Panc1 (cell line): ENCODE measurements at regions not wholly inside any gene's neighbourhood (a gene's known extent, or its start where the extent isn't known, plus 50 kb on each side); places are given as distances from the start of the nearest gene placed in this dataset.

Experiments used
- ATAC-seq: fragments of 200-7000 bp; cut with Tn5 transposase; 2 replicates; pipeline ENCODE4 v1.9.1; 2020; ENCODE audit warnings: mild to moderate bottlenecking, moderate library complexity
- BruUV-seq: library from RNA; stranded (reverse); fragments of 400-500 nt; replicated peaks from 2 replicates; lab custom pipeline; 2021; lab: Mats Ljungman, UMichigan
- CTCF ChIA-PET: fragments of 300-600 bp; sonication (Branson Sonifier 250); formaldehyde crosslinking; loops from one replicate; lab custom pipeline; 2022; ENCODE audit warnings: antibody characterized with exemption; lab: Charles Lee
- POLR2A ChIA-PET: fragments of 300-600 bp; sonication (Branson Sonifier 250); formaldehyde crosslinking; loops from one replicate; lab custom pipeline; 2022; ENCODE audit warnings: antibody characterized with exemption; lab: Charles Lee
- DNase-seq: peaks from one replicate; pipeline ENCODE4 v3.0.0-alpha.2; 2010; ENCODE audit warnings: low read depth, low spot score
- H3K27ac ChIP-seq: 2 replicates; pipeline ENCODE4 v1.5.1; 2011; ENCODE audit warnings: mild to moderate bottlenecking, low read length, inconsistent platforms
- H3K27me3 ChIP-seq: fragments of 200-500 bp; sonication (Bioruptor generic); 2 replicates; pipeline ENCODE4 v1.6.0; 2014; ENCODE audit warnings: low read length, inconsistent platforms; ENCODE audit not compliant: control insufficient read depth, insufficient read depth
- H3K36me3 ChIP-seq: fragments of 200-500 bp; sonication (Bioruptor generic); 2 replicates; pipeline ENCODE4 v1.5.1; 2014; ENCODE audit warnings: inconsistent platforms, mild to moderate bottlenecking, low read length, moderate library complexity; ENCODE audit not compliant: control insufficient read depth, insufficient read depth
- H3K4me1 ChIP-seq: 2 replicates; pipeline ENCODE4 v1.5.1; 2011; ENCODE audit warnings: inconsistent platforms, mild to moderate bottlenecking, low read length, moderate library complexity; ENCODE audit not compliant: control insufficient read depth, insufficient read depth
- H3K4me3 ChIP-seq, 2 experiments: 2 replicates each; pipeline ENCODE4 v1.5.1; 2011 to 2012; ENCODE audit warnings: low read depth in 2 of 2, low read length in 2 of 2, mild to moderate bottlenecking in 2 of 2, inconsistent platforms in 1 of 2, moderate library complexity in 1 of 2
- H3K9me3 ChIP-seq: fragments of 200-500 bp; sonication (Bioruptor generic); 2 replicates; pipeline ENCODE4 v1.5.1; 2014; ENCODE audit warnings: low read depth, mild to moderate bottlenecking, inconsistent platforms, low read length, moderate library complexity; ENCODE audit not compliant: control insufficient read depth, insufficient read depth
- POLR2AphosphoS5 ChIP-seq: IDR thresholded peaks from 2 replicates; pipeline ENCODE4 v1.6.1; 2012; ENCODE audit warnings: mild to moderate bottlenecking, low read depth, low read length, moderate library complexity
- SIN3A ChIP-seq: IDR thresholded peaks from 2 replicates; pipeline ENCODE4 v1.6.1; 2012; ENCODE audit warnings: low read depth, mild to moderate bottlenecking, low read length, moderate library complexity, borderline replicate concordance; ENCODE audit not compliant: insufficient read depth
- TCF7L2 ChIP-seq: IDR thresholded peaks from 2 replicates; pipeline ENCODE4 v1.6.1; 2011; ENCODE audit warnings: mild to moderate bottlenecking, low read depth, low read length, inconsistent platforms
- in situ Hi-C: cut with HindIII; loops from 2 replicates; pipeline ENCODE4 v1.10.0; 2016; ENCODE audit warnings: low sequenced_read_pairs, low pct_unique_long_range_greater_than_20kb
- intact Hi-C: fragments of 100-400 bp; cut with micrococcal nuclease; formaldehyde crosslinking; loops from one replicate; pipeline ENCODE4 v1.10.0; 2022; ENCODE audit not compliant: unreplicated experiment
- TF ChIP-seq, protein P1 (sequence below), 2 experiments: IDR thresholded peaks; 2 replicates each; pipeline ENCODE4 v1.6.1; 2011 to 2012; ENCODE audit warnings: low read depth in 2 of 2, control low read depth in 1 of 2, low read length in 1 of 2, mild to moderate bottlenecking in 1 of 2, moderate library complexity in 1 of 2; ENCODE audit not compliant: insufficient read depth in 1 of 2
- TF ChIP-seq, protein P2 (sequence below): fragments of 450-650 bp; IDR thresholded peaks from 2 replicates; pipeline ENCODE4 v1.5.1; 2017; ENCODE audit warnings: mild to moderate bottlenecking

DNA sequence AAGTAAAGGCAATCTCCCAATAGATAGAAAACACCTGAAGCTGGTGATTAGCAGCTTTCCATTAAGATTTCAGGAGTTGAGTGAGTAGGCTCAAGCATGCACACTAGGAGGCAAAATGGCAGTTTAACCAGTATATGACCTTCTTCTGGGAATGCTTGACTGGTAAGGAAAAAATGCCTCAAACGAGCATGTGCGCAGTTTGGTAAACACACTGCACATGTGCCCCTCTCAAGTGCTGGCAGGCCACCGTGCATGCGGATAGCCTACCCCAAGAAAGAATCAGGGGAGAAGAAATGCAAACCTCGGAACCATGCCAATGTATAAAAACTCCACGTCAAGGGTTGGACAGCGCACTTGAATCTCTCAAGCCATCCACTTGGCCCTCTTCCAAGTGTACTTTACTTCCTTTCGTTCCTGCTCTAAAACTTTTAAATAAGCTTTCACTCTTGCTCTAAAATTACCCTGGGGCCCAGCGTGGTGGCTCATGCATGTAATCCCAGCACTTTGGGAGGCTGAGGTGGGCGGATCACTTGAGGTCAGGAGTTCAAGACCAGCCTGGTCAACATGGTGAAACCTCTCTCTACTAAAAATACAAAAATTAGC is 98.8 kb upstream of the CDK1 start:
- no peak overlapping the region for H3K4me3 ChIP-seq
- ChIA-PET CTCF (no interaction called here), POLR2A (no interaction called here)
- TF ChIP-seq POLR2AphosphoS5 (no peak), TCF7L2 (no peak), SIN3A (no peak)
- TF ChIP-seq, protein P1, sequence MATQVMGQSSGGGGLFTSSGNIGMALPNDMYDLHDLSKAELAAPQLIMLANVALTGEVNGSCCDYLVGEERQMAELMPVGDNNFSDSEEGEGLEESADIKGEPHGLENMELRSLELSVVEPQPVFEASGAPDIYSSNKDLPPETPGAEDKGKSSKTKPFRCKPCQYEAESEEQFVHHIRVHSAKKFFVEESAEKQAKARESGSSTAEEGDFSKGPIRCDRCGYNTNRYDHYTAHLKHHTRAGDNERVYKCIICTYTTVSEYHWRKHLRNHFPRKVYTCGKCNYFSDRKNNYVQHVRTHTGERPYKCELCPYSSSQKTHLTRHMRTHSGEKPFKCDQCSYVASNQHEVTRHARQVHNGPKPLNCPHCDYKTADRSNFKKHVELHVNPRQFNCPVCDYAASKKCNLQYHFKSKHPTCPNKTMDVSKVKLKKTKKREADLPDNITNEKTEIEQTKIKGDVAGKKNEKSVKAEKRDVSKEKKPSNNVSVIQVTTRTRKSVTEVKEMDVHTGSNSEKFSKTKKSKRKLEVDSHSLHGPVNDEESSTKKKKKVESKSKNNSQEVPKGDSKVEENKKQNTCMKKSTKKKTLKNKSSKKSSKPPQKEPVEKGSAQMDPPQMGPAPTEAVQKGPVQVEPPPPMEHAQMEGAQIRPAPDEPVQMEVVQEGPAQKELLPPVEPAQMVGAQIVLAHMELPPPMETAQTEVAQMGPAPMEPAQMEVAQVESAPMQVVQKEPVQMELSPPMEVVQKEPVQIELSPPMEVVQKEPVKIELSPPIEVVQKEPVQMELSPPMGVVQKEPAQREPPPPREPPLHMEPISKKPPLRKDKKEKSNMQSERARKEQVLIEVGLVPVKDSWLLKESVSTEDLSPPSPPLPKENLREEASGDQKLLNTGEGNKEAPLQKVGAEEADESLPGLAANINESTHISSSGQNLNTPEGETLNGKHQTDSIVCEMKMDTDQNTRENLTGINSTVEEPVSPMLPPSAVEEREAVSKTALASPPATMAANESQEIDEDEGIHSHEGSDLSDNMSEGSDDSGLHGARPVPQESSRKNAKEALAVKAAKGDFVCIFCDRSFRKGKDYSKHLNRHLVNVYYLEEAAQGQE (IDR thresholded peaks at IDR 0.05; ENCODE audit: insufficient read depth in 1 of 2, low read depth in 2 of 2, low read length in 1 of 2): no peak
- TF ChIP-seq, protein P2, sequence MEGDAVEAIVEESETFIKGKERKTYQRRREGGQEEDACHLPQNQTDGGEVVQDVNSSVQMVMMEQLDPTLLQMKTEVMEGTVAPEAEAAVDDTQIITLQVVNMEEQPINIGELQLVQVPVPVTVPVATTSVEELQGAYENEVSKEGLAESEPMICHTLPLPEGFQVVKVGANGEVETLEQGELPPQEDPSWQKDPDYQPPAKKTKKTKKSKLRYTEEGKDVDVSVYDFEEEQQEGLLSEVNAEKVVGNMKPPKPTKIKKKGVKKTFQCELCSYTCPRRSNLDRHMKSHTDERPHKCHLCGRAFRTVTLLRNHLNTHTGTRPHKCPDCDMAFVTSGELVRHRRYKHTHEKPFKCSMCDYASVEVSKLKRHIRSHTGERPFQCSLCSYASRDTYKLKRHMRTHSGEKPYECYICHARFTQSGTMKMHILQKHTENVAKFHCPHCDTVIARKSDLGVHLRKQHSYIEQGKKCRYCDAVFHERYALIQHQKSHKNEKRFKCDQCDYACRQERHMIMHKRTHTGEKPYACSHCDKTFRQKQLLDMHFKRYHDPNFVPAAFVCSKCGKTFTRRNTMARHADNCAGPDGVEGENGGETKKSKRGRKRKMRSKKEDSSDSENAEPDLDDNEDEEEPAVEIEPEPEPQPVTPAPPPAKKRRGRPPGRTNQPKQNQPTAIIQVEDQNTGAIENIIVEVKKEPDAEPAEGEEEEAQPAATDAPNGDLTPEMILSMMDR: no peak
- H3K27me3 ChIP-seq: no peaks in the 10 kb centered on the region
- no peak overlapping the region for H3K27ac ChIP-seq
- no peaks in the 10 kb centered on the region for H3K9me3 ChIP-seq
- no peak for ATAC-seq
- no peak for DNase-seq
- H3K4me1 ChIP-seq: no peaks in the 10 kb centered on the region
- no TSS peak for BruUV-seq
- intact Hi-C loops (no loop called here), in situ Hi-C loops (no loop called here)
- no peaks in the 10 kb centered on the region for H3K36me3 ChIP-seq

DNA sequence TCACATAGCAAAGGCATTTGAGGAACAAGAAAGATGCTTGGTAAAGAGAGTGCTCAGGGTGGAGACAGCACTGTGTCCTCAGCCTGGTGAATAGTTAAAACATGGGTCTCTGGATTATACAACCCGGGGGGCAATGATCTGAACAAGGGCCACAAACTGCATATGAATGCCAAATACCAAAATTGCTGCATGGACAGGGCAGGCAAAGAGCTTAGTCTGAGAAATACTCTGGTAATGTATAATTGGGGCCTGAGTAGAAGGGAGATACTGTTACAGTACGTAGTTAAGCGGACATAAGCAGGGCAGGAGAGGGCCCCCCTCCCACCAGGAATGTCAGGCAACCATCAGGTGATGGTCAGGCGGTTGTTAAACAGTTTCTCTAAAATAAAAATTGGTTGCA is 99.3 kb upstream of the CDK1 start:
- in situ Hi-C loops: no loop called here
- ChIA-PET POLR2A (no interaction called here), CTCF (no interaction called here)

More for the DNA sequence above, 99.3 kb upstream of the CDK1 start:
- DNase-seq (no peak), ATAC-seq (no peak)
- no peak overlapping the region for H3K4me3 ChIP-seq
- H3K9me3 ChIP-seq: no peaks in the 10 kb centered on the region
- no peaks in the 10 kb centered on the region for H3K4me1 ChIP-seq
- no peak overlapping the region for H3K27ac ChIP-seq
- H3K36me3 ChIP-seq: no peaks in the 10 kb centered on the region
- no peaks in the 10 kb centered on the region for H3K27me3 ChIP-seq
- intact Hi-C loops: no loop called here
- BruUV-seq: no TSS peak
- TF ChIP-seq TCF7L2: no peak
- TF ChIP-seq, protein P1 (IDR thresholded peaks at IDR 0.05; ENCODE audit: insufficient read depth in 1 of 2, low read depth in 2 of 2, low read length in 1 of 2): no peak
- no peak for TF ChIP-seq POLR2AphosphoS5
- TF ChIP-seq, protein P2: no peak
- TF ChIP-seq SIN3A: no peak
